Uterus (tissue), 2 donors: ENCODE measurements at regions not wholly inside any gene's neighbourhood (a gene's known extent, or its start where the extent isn't known, plus 50 kb on each side); places are given as distances from the start of the nearest gene placed in this dataset.

Source experiments
- POLR2A ChIP-seq, 2 donors: fragments of 450-650 bp; IDR thresholded peaks; one replicate each; pipeline ENCODE4 v1.6.1; 2016; ENCODE audit warnings: antibody characterized with exemption in 2 of 2, mild to moderate bottlenecking in 1 of 2, moderate library complexity in 1 of 2
- TF ChIP-seq, protein P1 (sequence below), 4 experiments: fragments of 200-600 bp in 2 of 4; fragments of 450-650 bp in 2 of 4; sonication (generic) in 2 of 4; IDR thresholded peaks; one replicate each; pipeline ENCODE4 v1.5.1; 2016 to 2019; ENCODE audit warnings: antibody characterized with exemption in 4 of 4, mild to moderate bottlenecking in 2 of 4, moderate library complexity in 1 of 4

DNA sequence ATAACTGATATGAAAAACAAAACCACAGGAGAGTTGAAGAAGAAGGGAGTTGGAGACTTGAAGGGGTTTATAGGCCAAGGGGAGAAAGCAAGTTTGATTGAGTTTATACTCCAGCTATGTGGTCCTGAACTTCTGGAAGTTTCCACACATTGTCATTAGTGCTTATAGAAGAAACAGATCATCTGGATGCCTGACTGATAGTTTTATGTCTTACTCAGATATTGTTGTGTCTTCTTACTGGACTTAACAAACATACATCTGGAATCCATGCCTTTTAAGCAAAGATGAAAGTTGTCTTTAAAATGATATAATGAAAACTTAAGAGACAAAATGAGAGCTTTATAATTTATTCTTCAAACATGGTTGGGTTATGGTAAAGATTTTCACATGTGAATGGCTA lies 101.3 kb upstream of the FZD8 start:
- TF ChIP-seq, protein P1, sequence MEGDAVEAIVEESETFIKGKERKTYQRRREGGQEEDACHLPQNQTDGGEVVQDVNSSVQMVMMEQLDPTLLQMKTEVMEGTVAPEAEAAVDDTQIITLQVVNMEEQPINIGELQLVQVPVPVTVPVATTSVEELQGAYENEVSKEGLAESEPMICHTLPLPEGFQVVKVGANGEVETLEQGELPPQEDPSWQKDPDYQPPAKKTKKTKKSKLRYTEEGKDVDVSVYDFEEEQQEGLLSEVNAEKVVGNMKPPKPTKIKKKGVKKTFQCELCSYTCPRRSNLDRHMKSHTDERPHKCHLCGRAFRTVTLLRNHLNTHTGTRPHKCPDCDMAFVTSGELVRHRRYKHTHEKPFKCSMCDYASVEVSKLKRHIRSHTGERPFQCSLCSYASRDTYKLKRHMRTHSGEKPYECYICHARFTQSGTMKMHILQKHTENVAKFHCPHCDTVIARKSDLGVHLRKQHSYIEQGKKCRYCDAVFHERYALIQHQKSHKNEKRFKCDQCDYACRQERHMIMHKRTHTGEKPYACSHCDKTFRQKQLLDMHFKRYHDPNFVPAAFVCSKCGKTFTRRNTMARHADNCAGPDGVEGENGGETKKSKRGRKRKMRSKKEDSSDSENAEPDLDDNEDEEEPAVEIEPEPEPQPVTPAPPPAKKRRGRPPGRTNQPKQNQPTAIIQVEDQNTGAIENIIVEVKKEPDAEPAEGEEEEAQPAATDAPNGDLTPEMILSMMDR (IDR thresholded peaks at IDR 0.05), result no peak
- no peak for TF ChIP-seq POLR2A (IDR thresholded peaks at IDR 0.05)
